ENCODE measurements at regions not wholly inside any gene's neighbourhood (a gene's known extent, or its start where the extent isn't known, plus 50 kb on each side); places are given as distances from the start of the nearest gene placed in this dataset.

GRCh38 chr7:56291-56913 is 136.0 kb upstream of the FAM20C start:
- DNase-seq (ENCODE audit: low read depth): no peak
- H3K36me3 ChIP-seq (ENCODE audit: control insufficient read depth, insufficient read depth, low read length): no peaks in the 10 kb centered on the region
- no peak for TF ChIP-seq CTCF (IDR thresholded peaks at IDR 0.05; ENCODE audit: insufficient read depth, low read length, poor library complexity, severe bottlenecking)
- H3K27me3 ChIP-seq (ENCODE audit: control insufficient read depth, insufficient read depth, low read length): peaks cover 2% of the 10 kb centered on the region
- H3K4me3 ChIP-seq (ENCODE audit: low read depth, low read length): no peak overlapping the region

- Histone ChIP-seq H3K4me3 (ENCODE audit: low read depth, low read length) (no peak overlapping the region), H3K36me3 (ENCODE audit: control insufficient read depth, insufficient read depth, low read length) (no peaks in the 10 kb centered on the region), H3K27me3 (ENCODE audit: control insufficient read depth, insufficient read depth, low read length) (peaks cover 2% of the 10 kb centered on the region)
- no peak for TF ChIP-seq CTCF (IDR thresholded peaks at IDR 0.05; ENCODE audit: insufficient read depth, low read length, poor library complexity, severe bottlenecking)
- DNase-seq (ENCODE audit: low read depth): no peak
Observed at GRCh38 chr7:57071-57470, 135.3 kb upstream of the FAM20C start.

GRCh38 chr7:57482-58255 is 134.7 kb upstream of the FAM20C start:
- TF ChIP-seq CTCF (IDR thresholded peaks at IDR 0.05; ENCODE audit: insufficient read depth, low read length, poor library complexity, severe bottlenecking): no peak
- Histone ChIP-seq H3K36me3 (ENCODE audit: control insufficient read depth, insufficient read depth, low read length) (no peaks in the 10 kb centered on the region), H3K4me3 (ENCODE audit: low read depth, low read length) (no peak overlapping the region), H3K27me3 (ENCODE audit: control insufficient read depth, insufficient read depth, low read length) (peaks cover 2% of the 10 kb centered on the region)
- DNase-seq (ENCODE audit: low read depth): no peak

GRCh38 chr7:58316-58715 is 134.1 kb upstream of the FAM20C start:
- DNase-seq (ENCODE audit: low read depth): no peak
- Histone ChIP-seq H3K27me3 (ENCODE audit: control insufficient read depth, insufficient read depth, low read length) (peaks cover 2% of the 10 kb centered on the region), H3K36me3 (ENCODE audit: control insufficient read depth, insufficient read depth, low read length) (no peaks in the 10 kb centered on the region), H3K4me3 (ENCODE audit: low read depth, low read length) (no peak overlapping the region)
- no peak for TF ChIP-seq CTCF (IDR thresholded peaks at IDR 0.05; ENCODE audit: insufficient read depth, low read length, poor library complexity, severe bottlenecking)

- TF ChIP-seq CTCF (IDR thresholded peaks at IDR 0.05; ENCODE audit: insufficient read depth, low read length, poor library complexity, severe bottlenecking): no peak
- Histone ChIP-seq H3K36me3 (ENCODE audit: control insufficient read depth, insufficient read depth, low read length) (no peaks in the 10 kb centered on the region), H3K27me3 (ENCODE audit: control insufficient read depth, insufficient read depth, low read length) (peaks cover 2% of the 10 kb centered on the region), H3K4me3 (ENCODE audit: low read depth, low read length) (no peak overlapping the region)
- no peak for DNase-seq (ENCODE audit: low read depth)
Observed at GRCh38 chr7:59079-60016, 133.0 kb upstream of the FAM20C start.

All from kidney epithelial cell (primary cell).